ENCODE measurements at regions not wholly inside any gene's neighbourhood (a gene's known extent, or its start where the extent isn't known, plus 50 kb on each side); places are given as distances from the start of the nearest gene placed in this dataset.

GRCh38 chr17:12438813-12439586, 226.7 kb upstream of the MYOCD start:
- Histone ChIP-seq H3K4me3 (ENCODE audit: low read depth, low read length, poor library complexity, severe bottlenecking) (no peak overlapping the region), H3K27me3 (replicated peaks; ENCODE audit: insufficient read depth, low read depth, low read length, poor library complexity) (no peaks in the 10 kb centered on the region), H3K27ac (ENCODE audit: low read depth, low read length, poor library complexity, severe bottlenecking) (no peak overlapping the region), H3K4me1 (ENCODE audit: insufficient read depth, low read length, poor library complexity, severe bottlenecking) (no peaks in the 10 kb centered on the region), H3K9me3 (ENCODE audit: low read depth, low read length, poor library complexity, severe bottlenecking) (no peaks in the 10 kb centered on the region), H3K36me3 (ENCODE audit: insufficient read depth, low read length, poor library complexity, severe bottlenecking) (no peaks in the 10 kb centered on the region)
- TF ChIP-seq EZH2 (IDR thresholded peaks at IDR 0.05; ENCODE audit: borderline replicate concordance, low read depth, low read length, poor library complexity, severe bottlenecking) = no peak
- TF ChIP-seq CTCF (conservative IDR thresholded peaks at IDR 0.05; ENCODE audit: low read depth, low read length) = no peak
- ChIA-PET POLR2A (ENCODE audit: low non-redundant PET) (no interaction called here), CTCF (no interaction called here)
- intact Hi-C loops (cut with micrococcal nuclease; ENCODE audit: unreplicated experiment) = no loop called here
- no TSS peak for BruUV-seq (replicated peaks)
- no peak for DNase-seq (ENCODE audit: low spot score)

- no peaks in the 10 kb centered on the region for H3K27me3 ChIP-seq (replicated peaks; ENCODE audit: insufficient read depth, low read depth, low read length, poor library complexity)
- CTCF ChIA-PET = no interaction called here
- H3K9me3 ChIP-seq (ENCODE audit: low read depth, low read length, poor library complexity, severe bottlenecking) = no peaks in the 10 kb centered on the region
- intact Hi-C loops (cut with micrococcal nuclease; ENCODE audit: unreplicated experiment) = no loop called here
- DNase-seq (ENCODE audit: low spot score) = no peak
- no peaks in the 10 kb centered on the region for H3K36me3 ChIP-seq (ENCODE audit: insufficient read depth, low read length, poor library complexity, severe bottlenecking)
- no peaks in the 10 kb centered on the region for H3K4me1 ChIP-seq (ENCODE audit: insufficient read depth, low read length, poor library complexity, severe bottlenecking)
- H3K27ac ChIP-seq (ENCODE audit: low read depth, low read length, poor library complexity, severe bottlenecking) = no peak overlapping the region
- no TSS peak for BruUV-seq (replicated peaks)
- POLR2A ChIA-PET (ENCODE audit: low non-redundant PET) = no interaction called here
- no peak overlapping the region for H3K4me3 ChIP-seq (ENCODE audit: low read depth, low read length, poor library complexity, severe bottlenecking)
- TF ChIP-seq EZH2 (IDR thresholded peaks at IDR 0.05; ENCODE audit: borderline replicate concordance, low read depth, low read length, poor library complexity, severe bottlenecking) = no peak
- TF ChIP-seq CTCF (conservative IDR thresholded peaks at IDR 0.05; ENCODE audit: low read depth, low read length) = no peak
Observed at GRCh38 chr17:12445331-12445730, 220.4 kb upstream of the MYOCD start.

- no peaks in the 10 kb centered on the region for H3K27me3 ChIP-seq (replicated peaks; ENCODE audit: insufficient read depth, low read depth, low read length, poor library complexity)
- H3K9me3 ChIP-seq (ENCODE audit: low read depth, low read length, poor library complexity, severe bottlenecking) = no peaks in the 10 kb centered on the region
- H3K36me3 ChIP-seq (ENCODE audit: insufficient read depth, low read length, poor library complexity, severe bottlenecking) = no peaks in the 10 kb centered on the region
- intact Hi-C loops (cut with micrococcal nuclease; ENCODE audit: unreplicated experiment) = no loop called here
- no peak for DNase-seq (ENCODE audit: low spot score)
- no TSS peak for BruUV-seq (replicated peaks)
- no peak for TF ChIP-seq EZH2 (IDR thresholded peaks at IDR 0.05; ENCODE audit: borderline replicate concordance, low read depth, low read length, poor library complexity, severe bottlenecking)
- no peak for TF ChIP-seq CTCF (conservative IDR thresholded peaks at IDR 0.05; ENCODE audit: low read depth, low read length)
- no peak overlapping the region for H3K27ac ChIP-seq (ENCODE audit: low read depth, low read length, poor library complexity, severe bottlenecking)
- H3K4me3 ChIP-seq (ENCODE audit: low read depth, low read length, poor library complexity, severe bottlenecking) = no peak overlapping the region
- POLR2A ChIA-PET (ENCODE audit: low non-redundant PET) = no interaction called here
- CTCF ChIA-PET = no interaction called here
- no peaks in the 10 kb centered on the region for H3K4me1 ChIP-seq (ENCODE audit: insufficient read depth, low read length, poor library complexity, severe bottlenecking)
Observed at GRCh38 chr17:12457493-12457892, 208.2 kb upstream of the MYOCD start.
